GM23248 (cell line): ENCODE measurements at regions not wholly inside any gene's neighbourhood (a gene's known extent, or its start where the extent isn't known, plus 50 kb on each side); places are given as distances from the start of the nearest gene placed in this dataset.

Experiments
- DNase-seq: peaks from one replicate; pipeline ENCODE4 v3.0.0-alpha.2; 2015
- H2AFZ ChIP-seq: fragments of 200-600 bp; sonication (generic); 2 replicates; pipeline ENCODE4 v1.6.1; 2016; ENCODE audit warnings: antibody characterized with exemption
- H3F3A ChIP-seq: fragments of 200-600 bp; sonication (generic); 2 replicates; pipeline ENCODE4 v1.6.1; 2016; ENCODE audit warnings: mild to moderate bottlenecking, antibody characterized with exemption, mixed run types; ENCODE audit not compliant: insufficient read depth
- H3K27ac ChIP-seq: fragments of 200-600 bp; sonication (generic); 2 replicates; pipeline ENCODE4 v1.5.1; 2016; ENCODE audit warnings: mild to moderate bottlenecking
- H3K27me3 ChIP-seq: fragments of 200-600 bp; sonication (generic); replicated peaks from 2 replicates; pipeline ENCODE4 v1.6.1; 2016; ENCODE audit warnings: mild to moderate bottlenecking; ENCODE audit not compliant: insufficient read depth
- H3K36me3 ChIP-seq: fragments of 200-600 bp; sonication (generic); 2 replicates; pipeline ENCODE4 v1.6.1; 2016; ENCODE audit warnings: low read depth, mild to moderate bottlenecking
- H3K4me1 ChIP-seq: fragments of 200-600 bp; sonication (generic); 2 replicates; pipeline ENCODE4 v1.6.1; 2016; ENCODE audit warnings: mild to moderate bottlenecking; ENCODE audit not compliant: insufficient read depth
- H3K4me2 ChIP-seq: fragments of 200-600 bp; sonication (generic); one replicate; pipeline ENCODE4 v1.6.1; 2016; ENCODE audit warnings: mild to moderate bottlenecking; ENCODE audit not compliant: unreplicated experiment
- H3K4me3 ChIP-seq: fragments of 200-600 bp; sonication (generic); 2 replicates; pipeline ENCODE4 v1.5.1; 2016; ENCODE audit warnings: mild to moderate bottlenecking
- H3K79me2 ChIP-seq: fragments of 200-600 bp; sonication (generic); 2 replicates; pipeline ENCODE4 v1.6.1; 2016; ENCODE audit warnings: mild to moderate bottlenecking; ENCODE audit not compliant: insufficient read depth
- H3K9ac ChIP-seq: fragments of 200-600 bp; sonication (generic); 2 replicates; pipeline ENCODE4 v1.6.1; 2016; ENCODE audit warnings: mild to moderate bottlenecking
- H3K9me2 ChIP-seq: fragments of 200-600 bp; sonication (generic); 2 replicates; pipeline ENCODE4 v1.6.1; 2016; ENCODE audit warnings: mixed run types, mild to moderate bottlenecking, moderate library complexity; ENCODE audit not compliant: insufficient read depth
- H3K9me3 ChIP-seq: fragments of 200-600 bp; sonication (generic); one replicate; pipeline ENCODE4 v1.6.1; 2017; ENCODE audit warnings: low read depth
- H4K20me1 ChIP-seq: fragments of 200-600 bp; sonication (generic); 2 replicates; pipeline ENCODE4 v1.6.0; 2016; ENCODE audit not compliant: insufficient read depth
- EZH2 ChIP-seq: fragments of 200-600 bp; sonication (generic); IDR thresholded peaks from 2 replicates; pipeline ENCODE4 v1.6.1; 2018; ENCODE audit warnings: antibody characterized with exemption, mild to moderate bottlenecking; ENCODE audit not compliant: insufficient read depth, poor library complexity, severe bottlenecking
- EZH2phosphoT487 ChIP-seq: fragments of 200-600 bp; sonication (generic); IDR thresholded peaks from 2 replicates; pipeline ENCODE4 v1.6.1; 2018; ENCODE audit warnings: antibody characterized with exemption, moderate library complexity, mild to moderate bottlenecking, low read depth; ENCODE audit not compliant: insufficient read depth
- WGBS, 2 experiments: methylation state at CpG; one replicate each; pipeline ENCODE4 v1.1.6; 2015 to 2017; ENCODE audit warnings: low lambda C conversion rate in 2 of 2, low coverage in 1 of 2; ENCODE audit errors: missing lambda C conversion rate in 2 of 2; 5-methylcytosine and 5-hydroxymethylcytosine counted together
- in situ Hi-C: fragments of 300-500 bp; cut with MboI; formaldehyde crosslinking; loops from 2 replicates; pipeline ENCODE4 v1.15.0; 2020

DNA sequence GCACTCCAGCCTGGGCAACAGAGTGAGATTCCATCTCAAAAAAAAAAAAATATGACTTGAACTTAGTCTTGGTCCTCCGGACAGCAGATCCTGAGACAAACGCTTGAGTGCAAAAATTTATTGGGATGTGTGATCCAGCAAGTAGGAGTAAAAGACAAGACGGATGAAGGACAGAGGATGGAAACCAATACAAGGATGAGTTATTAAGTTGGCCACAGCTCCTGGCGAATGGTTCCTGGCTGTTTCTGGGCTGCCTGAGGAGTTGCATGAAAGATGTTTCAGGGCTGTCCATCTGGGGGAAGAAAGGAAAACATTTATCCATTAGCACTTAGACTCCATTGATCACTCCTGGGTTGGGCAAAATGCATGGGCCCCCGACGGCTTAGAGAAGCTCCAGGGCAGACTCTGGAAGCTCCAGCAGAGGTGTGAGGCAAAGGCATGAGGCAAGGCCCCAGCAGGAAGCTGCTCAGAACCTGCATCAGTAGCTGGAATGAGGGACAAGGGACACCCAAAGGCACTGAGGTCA lies 98.3 kb upstream of the ZNF438 start:
- H3K9ac ChIP-seq, result no peak overlapping the region
- H3F3A ChIP-seq, result 0 out of 2 replicates have a peak, but pooled peaks cover 4% of the 10 kb centered on the region
- no peaks in the 10 kb centered on the region for H3K79me2 ChIP-seq
- no peaks in the 10 kb centered on the region for H3K9me2 ChIP-seq
- H3K36me3 ChIP-seq, result no peaks in the 10 kb centered on the region
- H4K20me1 ChIP-seq, result no peaks in the 10 kb centered on the region
- H2AFZ ChIP-seq, result no peak overlapping the region
- no peak overlapping the region for H3K27ac ChIP-seq
- peaks cover 12% of the 10 kb centered on the region for H3K4me1 ChIP-seq
- H3K9me3 ChIP-seq, result no peaks in the 10 kb centered on the region
- H3K4me3 ChIP-seq, result no peak overlapping the region
- WGBS, 2 experiments, result 54 to 57% methylated on average over 6 of the region's 6 CpGs
- in situ Hi-C loops, result no loop called here
- no peak overlapping the region for H3K4me2 ChIP-seq
- DNase-seq, result no peak
- TF ChIP-seq EZH2phosphoT487, result no peak
- no peak for TF ChIP-seq EZH2
- H3K27me3 ChIP-seq, result no peaks in the 10 kb centered on the region

DNA sequence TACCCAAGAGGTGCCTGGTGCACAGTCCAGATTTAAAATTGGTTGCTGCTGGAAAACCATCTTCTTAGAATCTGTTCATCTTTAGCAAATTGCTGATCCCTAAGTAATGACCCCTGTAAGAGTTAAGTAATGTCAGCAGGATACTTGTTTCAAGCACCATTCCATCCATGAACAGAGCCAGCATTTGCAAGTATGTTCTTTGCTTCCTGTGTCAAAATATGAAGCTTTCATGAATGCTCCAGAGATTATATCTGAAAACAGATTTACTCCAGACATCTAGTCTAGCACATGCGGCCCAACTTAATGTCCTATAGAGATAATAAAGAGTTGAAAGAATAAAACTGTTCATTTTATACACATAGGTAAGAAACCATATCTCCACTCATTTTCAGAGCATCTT lies 98.7 kb upstream of the ZNF438 start:
- Histone ChIP-seq H3K4me3 (no peak overlapping the region), H3K9ac (no peak overlapping the region), H3K36me3 (no peaks in the 10 kb centered on the region), H3K9me2 (no peaks in the 10 kb centered on the region), H3K27ac (no peak overlapping the region), H3K4me2 (no peak overlapping the region), H2AFZ (no peak overlapping the region), H3K27me3 (no peaks in the 10 kb centered on the region), H3K4me1 (peaks cover 14% of the 10 kb centered on the region), H4K20me1 (no peaks in the 10 kb centered on the region), H3K79me2 (no peaks in the 10 kb centered on the region), H3K9me3 (no peaks in the 10 kb centered on the region), H3F3A (0 out of 2 replicates have a peak, but pooled peaks cover 4% of the 10 kb centered on the region)
- WGBS, 2 experiments, result 63 to 76% methylated on average over 1 of the region's 1 CpG
- TF ChIP-seq EZH2 (no peak), EZH2phosphoT487 (no peak)
- in situ Hi-C loops, result no loop called here
- no peak for DNase-seq

DNA sequence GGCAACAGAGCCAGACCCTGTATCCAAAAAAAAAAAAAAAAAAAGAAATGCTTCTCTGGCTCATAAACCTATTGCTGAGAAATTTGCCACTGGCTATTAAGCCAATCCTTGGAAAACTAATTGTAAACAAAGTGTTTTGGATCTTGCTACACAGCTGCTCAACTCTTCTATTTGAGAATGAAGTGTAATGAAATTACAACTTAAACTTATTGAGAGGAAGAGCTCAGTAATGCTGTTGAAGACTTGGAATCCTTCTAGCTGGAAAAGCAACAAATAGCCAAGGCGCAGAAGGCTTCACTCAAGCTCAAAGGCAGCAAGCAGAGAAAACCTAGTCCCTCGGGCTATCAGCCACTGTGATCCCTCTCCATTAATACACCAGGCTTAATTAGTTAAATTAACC lies 99.6 kb upstream of the ZNF438 start:
- H3F3A ChIP-seq, result peaks cover 8% of the 10 kb centered on the region; the same call in 1 of the 2 replicates
- no peak overlapping the region for H3K4me2 ChIP-seq
- no peak overlapping the region for H3K4me3 ChIP-seq
- H4K20me1 ChIP-seq, result no peaks in the 10 kb centered on the region
- 74 to 75% methylated on average over 2 of the region's 2 CpGs for WGBS, 2 experiments
- no peak overlapping the region for H2AFZ ChIP-seq
- H3K4me1 ChIP-seq, result peaks cover 14% of the 10 kb centered on the region
- H3K27ac ChIP-seq, result no peak overlapping the region
- no peaks in the 10 kb centered on the region for H3K27me3 ChIP-seq
- TF ChIP-seq EZH2phosphoT487 (no peak), EZH2 (no peak)
- H3K9ac ChIP-seq, result no peak overlapping the region
- in situ Hi-C loops, result no loop called here
- H3K9me2 ChIP-seq, result no peaks in the 10 kb centered on the region
- H3K9me3 ChIP-seq, result no peaks in the 10 kb centered on the region
- no peaks in the 10 kb centered on the region for H3K79me2 ChIP-seq
- no peak for DNase-seq
- H3K36me3 ChIP-seq, result no peaks in the 10 kb centered on the region

DNA sequence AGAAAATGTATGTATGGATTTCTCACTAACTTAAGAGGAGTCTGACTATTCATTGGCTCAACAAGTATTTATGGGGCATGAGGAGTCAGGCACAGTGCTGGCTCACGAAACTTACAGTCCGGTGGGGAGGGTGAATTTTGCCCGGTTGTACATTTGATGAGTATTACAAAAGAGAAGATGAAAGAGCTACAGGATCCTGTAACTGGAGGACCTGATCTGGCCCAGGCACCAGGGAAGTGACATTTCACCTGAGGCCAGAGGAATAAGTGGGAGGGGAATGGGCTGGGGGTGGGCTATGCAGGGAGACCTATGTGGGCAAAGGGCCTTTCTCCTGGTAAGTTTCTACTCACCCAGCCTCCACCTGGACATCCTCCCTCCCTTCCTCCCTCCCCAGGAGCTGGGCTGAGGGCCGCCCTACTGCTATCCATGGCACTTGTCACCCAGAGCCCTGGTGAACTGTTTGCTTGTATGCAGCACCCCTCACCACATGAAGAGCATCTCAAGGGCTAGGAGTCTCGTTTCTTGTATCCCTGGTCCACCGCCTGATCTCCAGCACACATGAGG lies 101.1 kb upstream of the ZNF438 start:
- no peak for DNase-seq
- H3K9me2 ChIP-seq, result no peaks in the 10 kb centered on the region
- no peaks in the 10 kb centered on the region for H4K20me1 ChIP-seq
- H3K4me1 ChIP-seq, result peaks cover 25% of the 10 kb centered on the region
- WGBS, 2 experiments, result 91 to 96% methylated on average over 6 of the region's 6 CpGs
- H3K27me3 ChIP-seq, result no peaks in the 10 kb centered on the region
- no peak overlapping the region for H2AFZ ChIP-seq
- H3F3A ChIP-seq, result peaks cover 21% of the 10 kb centered on the region; the same call in 1 of the 2 replicates
- H3K27ac ChIP-seq, result no peak overlapping the region
- H3K9me3 ChIP-seq, result no peaks in the 10 kb centered on the region
- H3K4me3 ChIP-seq, result no peak overlapping the region
- in situ Hi-C loops, result no loop called here
- H3K36me3 ChIP-seq, result no peaks in the 10 kb centered on the region
- TF ChIP-seq EZH2phosphoT487, result no peak
- H3K4me2 ChIP-seq, result no peak overlapping the region
- H3K9ac ChIP-seq, result no peak overlapping the region
- H3K79me2 ChIP-seq, result no peaks in the 10 kb centered on the region
